OCI-LY3 (cell line): ENCODE measurements at regions not wholly inside any gene's neighbourhood (a gene's known extent, or its start where the extent isn't known, plus 50 kb on each side); places are given as distances from the start of the nearest gene placed in this dataset.

Experiments used
- EZH2phosphoT487 ChIP-seq: fragments of 200-600 bp; shearing (Covaris generic); IDR thresholded peaks from 2 replicates; pipeline ENCODE4 v1.6.1; 2018; ENCODE audit warnings: antibody characterized with exemption, mixed run types, low read depth
- TF ChIP-seq, protein P1 (sequence below): fragments of 200-600, 300-600 bp; sonication (generic); IDR thresholded peaks from 2 replicates; pipeline ENCODE4 v1.5.1; 2014; ENCODE audit warnings: antibody characterized with exemption, low read length, low read depth

DNA sequence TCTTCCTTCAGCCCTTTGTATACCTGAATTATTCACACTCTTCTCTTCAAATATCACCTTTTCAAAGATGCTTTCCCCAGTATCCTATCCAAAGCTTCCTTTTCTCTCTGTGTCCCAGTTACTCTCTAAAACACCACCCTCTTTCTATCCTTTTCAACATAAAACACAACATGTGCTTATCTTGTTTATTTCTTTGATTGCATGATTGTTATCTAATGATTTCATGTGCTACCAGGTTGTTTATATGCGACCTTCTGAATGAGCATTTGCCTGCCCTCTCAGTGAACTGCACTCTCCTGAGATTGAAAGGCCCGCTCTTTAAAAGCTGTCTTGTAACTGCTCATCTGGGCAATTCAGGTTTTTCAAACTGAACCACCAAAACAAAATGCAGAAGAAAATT lies 97.7 kb upstream of the FGGY start:
- TF ChIP-seq, protein P1, sequence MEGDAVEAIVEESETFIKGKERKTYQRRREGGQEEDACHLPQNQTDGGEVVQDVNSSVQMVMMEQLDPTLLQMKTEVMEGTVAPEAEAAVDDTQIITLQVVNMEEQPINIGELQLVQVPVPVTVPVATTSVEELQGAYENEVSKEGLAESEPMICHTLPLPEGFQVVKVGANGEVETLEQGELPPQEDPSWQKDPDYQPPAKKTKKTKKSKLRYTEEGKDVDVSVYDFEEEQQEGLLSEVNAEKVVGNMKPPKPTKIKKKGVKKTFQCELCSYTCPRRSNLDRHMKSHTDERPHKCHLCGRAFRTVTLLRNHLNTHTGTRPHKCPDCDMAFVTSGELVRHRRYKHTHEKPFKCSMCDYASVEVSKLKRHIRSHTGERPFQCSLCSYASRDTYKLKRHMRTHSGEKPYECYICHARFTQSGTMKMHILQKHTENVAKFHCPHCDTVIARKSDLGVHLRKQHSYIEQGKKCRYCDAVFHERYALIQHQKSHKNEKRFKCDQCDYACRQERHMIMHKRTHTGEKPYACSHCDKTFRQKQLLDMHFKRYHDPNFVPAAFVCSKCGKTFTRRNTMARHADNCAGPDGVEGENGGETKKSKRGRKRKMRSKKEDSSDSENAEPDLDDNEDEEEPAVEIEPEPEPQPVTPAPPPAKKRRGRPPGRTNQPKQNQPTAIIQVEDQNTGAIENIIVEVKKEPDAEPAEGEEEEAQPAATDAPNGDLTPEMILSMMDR: no peak
- no peak for TF ChIP-seq EZH2phosphoT487
